Ascending aorta (tissue), 2 donors: ENCODE measurements at regions not wholly inside any gene's neighbourhood (a gene's known extent, or its start where the extent isn't known, plus 50 kb on each side); places are given as distances from the start of the nearest gene placed in this dataset.

Experiments
- DNase-seq, 2 donors: peaks; one replicate each; pipeline ENCODE4 v3.0.0-alpha.2; 2019; ENCODE audit warnings: low spot score in 2 of 2
- H3K27ac ChIP-seq, 2 donors: fragments of 200-600 bp; sonication (generic); one replicate each; pipeline ENCODE4 v1.5.1; 2016 to 2017; ENCODE audit warnings: mild to moderate bottlenecking in 1 of 2
- H3K27me3 ChIP-seq: fragments of 200-600 bp; sonication (generic); one replicate; pipeline ENCODE4 v1.5.1; 2017
- H3K36me3 ChIP-seq, 2 donors: fragments of 200-600 bp; sonication (generic); one replicate each; pipeline ENCODE4 v1.5.1; 2016
- H3K4me1 ChIP-seq, 2 donors: fragments of 200-600 bp; sonication (generic); one replicate each; pipeline ENCODE4 v1.5.1; 2016 to 2017; ENCODE audit warnings: mild to moderate bottlenecking in 1 of 2
- H3K4me3 ChIP-seq, 2 donors: fragments of 200-600 bp; sonication (generic); one replicate each; pipeline ENCODE4 v1.5.1; 2016 to 2017; ENCODE audit warnings: mild to moderate bottlenecking in 1 of 2
- H3K9me3 ChIP-seq, 2 donors: fragments of 200-600 bp; sonication (generic); one replicate each; pipeline ENCODE4 v1.5.1; 2016
- CTCF ChIP-seq, 3 experiments: fragments of 200-600 bp in 2 of 3; fragments of 450-650 bp in 1 of 3; sonication (generic) in 2 of 3; IDR thresholded peaks; one replicate each; pipeline ENCODE4 v1.5.1; 2016 to 2019; ENCODE audit warnings: antibody characterized with exemption in 3 of 3, mild to moderate bottlenecking in 1 of 3, moderate library complexity in 1 of 3
- intact Hi-C: fragments of 100-400 bp; cut with DNase I; formaldehyde crosslinking; loops from one replicate; pipeline ENCODE4 v1.15.1; 2023

- TF ChIP-seq CTCF (IDR thresholded peaks at IDR 0.05), result no peak
- intact Hi-C loops, result no loop called here
- H3K4me3 ChIP-seq, result no peak overlapping the region
- no peaks in the 10 kb centered on the region for H3K27me3 ChIP-seq
- H3K36me3 ChIP-seq, result no peaks in the 10 kb centered on the region
- DNase-seq, result no peak
- H3K9me3 ChIP-seq, result peaks cover 0 to 4% of the 10 kb centered on the region in 2 donors
- no peaks in the 10 kb centered on the region for H3K4me1 ChIP-seq
- no peak overlapping the region for H3K27ac ChIP-seq
Measured at GRCh38 chr22:47463220-47463619, 700.8 kb downstream of the TBC1D22A start.

GRCh38 chr22:47460861-47461260 lies 698.4 kb downstream of the TBC1D22A start:
- intact Hi-C loops, result no loop called here
- no peak for TF ChIP-seq CTCF (IDR thresholded peaks at IDR 0.05)
- no peak overlapping the region for H3K4me3 ChIP-seq
- no peaks in the 10 kb centered on the region for H3K27me3 ChIP-seq
- H3K4me1 ChIP-seq, result no peaks in the 10 kb centered on the region
- H3K36me3 ChIP-seq, result no peaks in the 10 kb centered on the region
- no peaks in the 10 kb centered on the region for H3K9me3 ChIP-seq
- no peak for DNase-seq
- no peak overlapping the region for H3K27ac ChIP-seq

DNA sequence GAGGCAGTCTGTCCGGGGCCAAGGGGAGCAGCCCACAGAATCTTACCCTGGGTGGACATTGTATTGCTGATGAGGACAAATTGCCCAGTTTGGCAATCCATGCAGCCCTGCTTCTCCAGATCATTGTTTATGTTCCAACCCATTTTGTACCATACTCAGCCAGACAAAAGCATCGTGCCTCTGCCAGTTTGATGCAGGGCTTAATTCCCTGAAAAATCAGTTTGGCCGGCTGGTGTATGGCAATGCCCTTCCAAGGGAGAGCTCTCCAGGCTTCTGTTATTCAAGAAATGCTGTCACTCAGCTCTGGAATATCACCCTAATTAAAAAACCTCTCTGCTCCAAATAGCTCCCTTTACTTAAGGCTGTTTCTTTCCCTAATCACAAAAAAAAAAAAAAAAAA lies 697.7 kb downstream of the TBC1D22A start:
- Histone ChIP-seq H3K9me3 (no peaks in the 10 kb centered on the region), H3K4me1 (no peaks in the 10 kb centered on the region), H3K27ac (no peak overlapping the region), H3K36me3 (no peaks in the 10 kb centered on the region), H3K4me3 (no peak overlapping the region), H3K27me3 (no peaks in the 10 kb centered on the region)
- no peak for TF ChIP-seq CTCF (IDR thresholded peaks at IDR 0.05)
- DNase-seq, result no peak
- intact Hi-C loops, result no loop called here

- intact Hi-C loops, result no loop called here
- no peak overlapping the region for H3K27ac ChIP-seq
- H3K4me1 ChIP-seq, result no peaks in the 10 kb centered on the region
- H3K36me3 ChIP-seq, result no peaks in the 10 kb centered on the region
- peaks cover 0 to 4% of the 10 kb centered on the region in 2 donors for H3K9me3 ChIP-seq
- H3K4me3 ChIP-seq, result no peak overlapping the region
- no peak for TF ChIP-seq CTCF (IDR thresholded peaks at IDR 0.05)
- no peaks in the 10 kb centered on the region for H3K27me3 ChIP-seq
- DNase-seq, result no peak
Measured at GRCh38 chr22:47458348-47458747, 695.9 kb downstream of the TBC1D22A start.

DNA sequence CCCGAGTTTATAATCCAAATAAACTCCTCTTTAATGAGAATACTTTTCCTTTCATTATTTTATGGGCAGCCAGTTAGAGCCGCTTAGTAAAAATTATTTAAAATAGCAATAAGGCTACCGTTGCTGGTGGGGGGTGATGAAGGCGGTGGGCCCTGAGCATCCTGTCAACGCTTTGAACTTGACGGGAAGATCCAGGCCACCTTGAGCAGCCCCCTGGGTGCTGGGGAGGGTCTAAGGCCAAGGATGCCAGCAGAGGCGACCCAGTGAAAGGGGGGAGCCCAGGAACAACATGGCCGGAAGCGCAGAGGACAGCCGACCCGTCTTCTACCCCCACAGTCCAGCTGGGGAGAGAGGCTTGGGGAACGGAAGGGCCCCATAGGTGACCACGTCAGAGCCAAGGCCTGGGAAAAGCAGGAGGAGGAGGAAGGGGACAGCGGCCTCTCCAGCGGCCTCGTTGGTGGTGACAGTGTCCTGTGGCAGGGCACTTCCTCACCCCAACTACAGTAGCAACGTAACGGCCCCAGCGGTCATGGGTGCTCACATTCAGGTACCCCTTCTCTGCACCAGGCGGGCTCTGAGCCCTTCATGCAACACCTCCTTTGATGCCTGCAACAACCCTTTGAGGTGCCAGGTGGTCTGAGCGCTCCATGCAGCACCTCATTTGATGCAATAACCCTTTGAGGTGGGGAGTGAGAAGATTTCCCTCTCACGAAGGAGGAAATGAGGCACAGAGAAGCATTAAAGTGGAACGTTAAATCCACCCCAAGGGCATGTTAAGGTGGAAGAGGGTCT lies 695.3 kb downstream of the TBC1D22A start:
- Histone ChIP-seq H3K9me3 (peaks cover 0 to 4% of the 10 kb centered on the region in 2 donors), H3K36me3 (no peaks in the 10 kb centered on the region), H3K4me1 (no peaks in the 10 kb centered on the region), H3K27ac (no peak overlapping the region), H3K4me3 (no peak overlapping the region), H3K27me3 (no peaks in the 10 kb centered on the region)
- no peak for DNase-seq
- intact Hi-C loops, result no loop called here
- TF ChIP-seq CTCF (IDR thresholded peaks at IDR 0.05), result no peak
